HepG2 (cell line): ENCODE measurements at regions not wholly inside any gene's neighbourhood (a gene's known extent, or its start where the extent isn't known, plus 50 kb on each side); places are given as distances from the start of the nearest gene placed in this dataset.

Source experiments
- ATAC-seq: fragments of 200-7000 bp; cut with Tn5 transposase; 3 replicates; pipeline ENCODE4 v1.9.1; 2020; ENCODE audit warnings: mild to moderate bottlenecking, moderate library complexity
- BruUV-seq: library from RNA; stranded (reverse); fragments of 400-500 nt; replicated peaks from 2 replicates; lab custom pipeline; 2021; lab: Mats Ljungman, UMichigan
- CTCF ChIA-PET: fragments of 300-600 bp; formaldehyde crosslinking; extraction: SDS; loops from one replicate; lab custom pipeline; 2021; ENCODE audit warnings: low total read pairs, inconsistent platforms, low intra/inter-chr PET ratio; lab: Yijun Ruan, JAX
- POLR2A ChIA-PET: fragments of 350-600 bp; sonication (Branson Sonifier 250); formaldehyde crosslinking; loops from one replicate; lab custom pipeline; 2020; ENCODE audit warnings: antibody characterized with exemption, inconsistent platforms; lab: Yijun Ruan, JAX
- DNase-seq: peaks from one replicate; pipeline ENCODE4 v3.0.0-alpha.2; 2015; ENCODE audit warnings: low spot score
- FAIRE-seq: peaks from 3 replicates; lab custom pipeline; 2011; peaks lifted over from hg19 to GRCh38; lab: Jason Lieb, UNC
- H2AFZ ChIP-seq: one replicate; pipeline ENCODE4 v1.6.1; 2011; ENCODE audit warnings: low read length, inconsistent platforms
- H3K27ac ChIP-seq: fragments of 300-600 bp; 3 replicates; pipeline ENCODE4 v1.8.0; 2011; ENCODE audit warnings: mixed run types, mild to moderate bottlenecking, mixed read lengths, low read length, inconsistent platforms; ENCODE audit not compliant: insufficient read depth; ENCODE audit errors: extremely low read length
- H3K27me3 ChIP-seq, 2 experiments: fragments of 200-600 bp in 1 of 2; 2 replicates in 1 of 2; 3 replicates in 1 of 2; pipeline versions ENCODE4 v1.6.0 to v1.8.0; 2011; ENCODE audit warnings: low read length in 2 of 2, mild to moderate bottlenecking in 2 of 2, moderate library complexity in 2 of 2, inconsistent platforms in 1 of 2; ENCODE audit not compliant: insufficient read depth in 2 of 2, control insufficient read depth in 1 of 2
- H3K36me3 ChIP-seq, 2 experiments: fragments of 200-600 bp in 1 of 2; replicated peaks in 1 of 2; 2 replicates in 1 of 2; 3 replicates in 1 of 2; pipeline versions ENCODE4 v1.5.1 to v1.8.0; 2011; ENCODE audit warnings: low read length in 2 of 2, inconsistent platforms in 1 of 2; ENCODE audit not compliant: insufficient read depth in 2 of 2, control insufficient read depth in 1 of 2
- H3K4me1 ChIP-seq: 2 replicates; pipeline ENCODE4 v1.5.1; 2012; ENCODE audit warnings: low read length, inconsistent platforms; ENCODE audit not compliant: insufficient read depth
- H3K4me2 ChIP-seq: 2 replicates; pipeline ENCODE4 v1.6.0; 2011; ENCODE audit warnings: low read depth, low read length, inconsistent platforms
- H3K4me3 ChIP-seq, 3 experiments: fragments of 200-600 bp in 1 of 3; sonication (generic), shearing (Covaris generic) in 1 of 3; replicated peaks in 1 of 3; 2 replicates each; pipeline ENCODE4 v1.5.1; 2011 to 2016; ENCODE audit warnings: low read length in 3 of 3, inconsistent platforms in 2 of 3, low read depth in 2 of 3, mild to moderate bottlenecking in 2 of 3, control low read depth in 1 of 3, mixed read lengths in 1 of 3; ENCODE audit not compliant: insufficient read depth in 1 of 3
- H3K79me2 ChIP-seq: one replicate; pipeline ENCODE4 v1.6.1; 2011; ENCODE audit warnings: low read length, inconsistent platforms; ENCODE audit not compliant: insufficient read depth
- H3K9ac ChIP-seq: 2 replicates; pipeline ENCODE4 v1.6.0; 2011; ENCODE audit warnings: mild to moderate bottlenecking, low read depth, low read length, inconsistent platforms; ENCODE audit not compliant: insufficient read depth
- H3K9me3 ChIP-seq: 2 replicates; pipeline ENCODE4 v1.5.1; 2012; ENCODE audit warnings: mild to moderate bottlenecking, low read length
- H4K20me1 ChIP-seq: 2 replicates; pipeline ENCODE4 v1.6.0; 2011; ENCODE audit warnings: inconsistent platforms, mild to moderate bottlenecking, low read length, moderate library complexity; ENCODE audit not compliant: insufficient read depth
- ASH2L ChIP-seq: fragments of 300-600, 200-600 bp; sonication (generic); IDR thresholded peaks from 2 replicates; pipeline ENCODE4 v1.7.0; 2017; ENCODE audit warnings: low read depth, mild to moderate bottlenecking, moderate library complexity, mixed read lengths, low read length; ENCODE audit not compliant: insufficient read length
- CC2D1A ChIP-seq: sonication (generic); formaldehyde crosslinking; IDR thresholded peaks from 2 replicates; pipeline ENCODE4 v1.8.1; 2023; ENCODE audit warnings: mild to moderate bottlenecking, missing genetic modification reagents
- IRF9 ChIP-seq: sonication (generic); formaldehyde crosslinking; IDR thresholded peaks from 2 replicates; pipeline ENCODE4 v1.8.0; 2022; ENCODE audit warnings: missing genetic modification reagents, mild to moderate bottlenecking, borderline replicate concordance
- MYC ChIP-seq: sonication (generic); formaldehyde crosslinking; IDR thresholded peaks from 2 replicates; pipeline ENCODE4 v1.9.0; 2021; ENCODE audit warnings: missing genetic modification reagents, borderline replicate concordance
- PHB2 ChIP-seq: fragments of 450-650 bp; IDR thresholded peaks from 2 replicates; pipeline ENCODE4 v1.6.1; 2018; ENCODE audit not compliant: partially characterized antibody
- SKIL ChIP-seq: sonication (generic); formaldehyde crosslinking; IDR thresholded peaks from 2 replicates; pipeline ENCODE4 v1.8.0; 2022; ENCODE audit warnings: missing genetic modification reagents, mild to moderate bottlenecking, moderate library complexity, borderline replicate concordance
- TOPORS ChIP-seq: sonication (generic); formaldehyde crosslinking; IDR thresholded peaks from 2 replicates; pipeline ENCODE4 v1.8.0; 2023; ENCODE audit warnings: mild to moderate bottlenecking, missing genetic modification reagents
- WIZ ChIP-seq: sonication (generic); formaldehyde crosslinking; IDR thresholded peaks from 2 replicates; pipeline ENCODE4 v1.5.1; 2020; ENCODE audit warnings: mild to moderate bottlenecking, missing genetic modification reagents
- ZEB1 ChIP-seq: IDR thresholded peaks from 2 replicates; pipeline ENCODE4 v1.6.1; 2012; ENCODE audit warnings: mild to moderate bottlenecking, low read depth, inconsistent platforms; ENCODE audit not compliant: insufficient replicate concordance
- ZFP82 ChIP-seq: sonication (generic); formaldehyde crosslinking; IDR thresholded peaks from 2 replicates; pipeline ENCODE4 v1.5.1; 2020; ENCODE audit warnings: mild to moderate bottlenecking, missing genetic modification reagents, borderline replicate concordance
- ZNF275 ChIP-seq: sonication (generic); formaldehyde crosslinking; IDR thresholded peaks from 2 replicates; pipeline ENCODE4 v1.8.0; 2022; ENCODE audit warnings: missing genetic modification reagents, mild to moderate bottlenecking, inconsistent platforms, borderline replicate concordance
- ZNF326 ChIP-seq: sonication (generic); formaldehyde crosslinking; IDR thresholded peaks from 2 replicates; pipeline ENCODE4 v1.4.0; 2020; ENCODE audit warnings: missing genetic modification reagents, borderline replicate concordance
- ZNF362 ChIP-seq: sonication (generic); formaldehyde crosslinking; IDR thresholded peaks from 2 replicates; pipeline ENCODE4 v1.4.0; 2020; ENCODE audit warnings: missing genetic modification reagents, mild to moderate bottlenecking, borderline replicate concordance
- ZNF44 ChIP-seq: sonication (generic); formaldehyde crosslinking; IDR thresholded peaks from 2 replicates; pipeline ENCODE4 v1.5.1; 2020; ENCODE audit warnings: mild to moderate bottlenecking, missing genetic modification reagents
- ZNF605 ChIP-seq: sonication (generic); formaldehyde crosslinking; IDR thresholded peaks from 2 replicates; pipeline ENCODE4 v1.8.0; 2022; ENCODE audit warnings: mild to moderate bottlenecking, missing genetic modification reagents
- ZNF614 ChIP-seq: IDR thresholded peaks from 2 replicates; pipeline ENCODE4 v1.6.1; 2018; ENCODE audit warnings: missing biosample characterization, missing genetic modification reagents, inconsistent platforms, borderline replicate concordance
- ZNF619 ChIP-seq: sonication (generic); formaldehyde crosslinking; IDR thresholded peaks from 2 replicates; pipeline ENCODE4 v1.4.0; 2020; ENCODE audit warnings: mild to moderate bottlenecking, missing genetic modification reagents
- ZNF879 ChIP-seq: sonication (generic); formaldehyde crosslinking; IDR thresholded peaks from 2 replicates; pipeline ENCODE4 v1.8.1; 2023; ENCODE audit warnings: missing genetic modification reagents
- WGBS: methylation state at CpG from one replicate; pipeline ENCODE4 v1.1.6; 2017; ENCODE audit warnings: low lambda C conversion rate; 5-methylcytosine and 5-hydroxymethylcytosine counted together
- in situ Hi-C: cut with HindIII; loops from 2 replicates; pipeline ENCODE4 v1.10.0; 2017; ENCODE audit warnings: low pct_unique_long_range_greater_than_20kb; ENCODE audit not compliant: extremely low pct_ligation_motif_present
- intact Hi-C: fragments of 100-400 bp; cut with micrococcal nuclease; formaldehyde crosslinking; loops from one replicate; pipeline ENCODE4 v1.10.0; 2022; ENCODE audit not compliant: unreplicated experiment

- TF ChIP-seq ZEB1, result no peak
- TF ChIP-seq, all 625 proteins: peak for 0
Measured at GRCh38 chr3:64922213-64922612, 234.4 kb upstream of the ADAMTS9 start (continued).

- ChIA-PET CTCF (no interaction called here), POLR2A (no interaction called here)
- H3K36me3 ChIP-seq, result no peaks in the 10 kb centered on the region
- no peak for TF ChIP-seq ASH2L
- TF ChIP-seq ZNF362 (CRISPR knock-in tag), result no peak
- TF ChIP-seq ZNF879 (CRISPR knock-in tag), result no peak
- TF ChIP-seq ZNF605 (CRISPR knock-in tag), result no peak
- TF ChIP-seq PHB2, result no peak
- no peak for TF ChIP-seq ZNF44 (CRISPR knock-in tag)
- no peak for TF ChIP-seq ZNF619
- no peak for TF ChIP-seq SKIL (CRISPR knock-in tag)
- TF ChIP-seq ZFP82 (CRISPR knock-in tag), result no peak
- no peak for TF ChIP-seq MYC (CRISPR knock-in tag)
- no peak for TF ChIP-seq ZNF614
- TF ChIP-seq ZNF275 (CRISPR knock-in tag), result no peak
- TF ChIP-seq TOPORS (CRISPR knock-in tag), result no peak
- TF ChIP-seq IRF9 (CRISPR knock-in tag), result no peak
- no peak for TF ChIP-seq CC2D1A
- TF ChIP-seq WIZ (CRISPR knock-in tag), result no peak
- TF ChIP-seq ZNF326 (CRISPR knock-in tag), result no peak
Measured at GRCh38 chr3:64921281-64922065, 233.7 kb upstream of the ADAMTS9 start.

More at GRCh38 chr3:64921281-64922065, 233.7 kb upstream of the ADAMTS9 start:
- intact Hi-C loops (no loop called here), in situ Hi-C loops (no loop called here)
- Histone ChIP-seq H3K27me3 (no peaks in the 10 kb centered on the region), H3K4me3 (no peak overlapping the region), H3K4me1 (no peaks in the 10 kb centered on the region), H3K4me2 (no peak overlapping the region), H3K9ac (no peak overlapping the region), H3K79me2 (no peaks in the 10 kb centered on the region), H3K27ac (no peak overlapping the region), H4K20me1 (no peaks in the 10 kb centered on the region), H2AFZ (no peak overlapping the region), H3K9me3 (no peaks in the 10 kb centered on the region)
- ATAC-seq (no peak), DNase-seq (no peak), FAIRE-seq (no peak)
- no TSS peak for BruUV-seq
- WGBS, result 4% methylated on average over 7 of the region's 7 CpGs
